SK-N-SH treated with all-trans-retinoic acid at 6 μM for 48 hours (cell line): ENCODE measurements at regions not wholly inside any gene's neighbourhood (a gene's known extent, or its start where the extent isn't known, plus 50 kb on each side); places are given as distances from the start of the nearest gene placed in this dataset.

Experiments
- OSR1 ChIP-seq: fragments of 250-450 bp; sonication (Bioruptor Pico); IDR thresholded peaks from 2 replicates; pipeline ENCODE4 v1.8.0; 2022; ENCODE audit warnings: moderate library complexity, mild to moderate bottlenecking, inconsistent platforms
- RARB ChIP-seq: fragments of 250-450 bp; sonication (Bioruptor Pico); IDR thresholded peaks from 2 replicates; pipeline ENCODE4 v1.8.0; 2021; ENCODE audit warnings: mild to moderate bottlenecking, moderate library complexity
- SNAI2 ChIP-seq: fragments of 250-450 bp; sonication (Bioruptor Pico); IDR thresholded peaks from 2 replicates; pipeline ENCODE4 v1.5.0; 2020; ENCODE audit warnings: mild to moderate bottlenecking, moderate library complexity
- ZFP3 ChIP-seq: fragments of 250-450 bp; sonication (Bioruptor Pico); IDR thresholded peaks from 2 replicates; pipeline ENCODE4 v1.5.0; 2020; ENCODE audit warnings: mild to moderate bottlenecking, moderate library complexity
- TF ChIP-seq, protein P1 (sequence below): fragments of 250-450 bp; sonication (Bioruptor Pico); IDR thresholded peaks from 2 replicates; pipeline ENCODE4 v1.8.0; 2020; ENCODE audit warnings: mild to moderate bottlenecking, moderate library complexity, borderline replicate concordance

DNA sequence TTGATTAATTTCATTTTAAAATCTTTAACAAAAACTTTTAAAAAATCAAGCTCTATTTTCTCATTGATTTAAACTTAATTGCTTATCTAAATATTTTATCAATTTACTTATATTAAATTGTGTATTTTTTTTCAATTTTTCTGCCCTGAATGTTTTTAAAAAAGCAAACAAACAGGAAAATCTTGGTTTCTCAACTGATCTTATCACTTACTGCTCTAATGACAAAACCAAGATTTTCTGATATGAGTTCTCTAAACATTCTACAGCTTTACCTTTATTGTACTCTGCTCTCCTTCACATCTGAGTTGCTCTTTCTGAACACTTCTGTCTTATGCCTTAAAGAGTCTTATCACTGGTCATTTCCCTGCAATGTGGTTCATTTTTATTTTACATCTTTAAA, 587.8 kb upstream of the BCHE start:
- no peak for TF ChIP-seq SNAI2 (CRISPR knock-in tag)
- TF ChIP-seq, protein P1, sequence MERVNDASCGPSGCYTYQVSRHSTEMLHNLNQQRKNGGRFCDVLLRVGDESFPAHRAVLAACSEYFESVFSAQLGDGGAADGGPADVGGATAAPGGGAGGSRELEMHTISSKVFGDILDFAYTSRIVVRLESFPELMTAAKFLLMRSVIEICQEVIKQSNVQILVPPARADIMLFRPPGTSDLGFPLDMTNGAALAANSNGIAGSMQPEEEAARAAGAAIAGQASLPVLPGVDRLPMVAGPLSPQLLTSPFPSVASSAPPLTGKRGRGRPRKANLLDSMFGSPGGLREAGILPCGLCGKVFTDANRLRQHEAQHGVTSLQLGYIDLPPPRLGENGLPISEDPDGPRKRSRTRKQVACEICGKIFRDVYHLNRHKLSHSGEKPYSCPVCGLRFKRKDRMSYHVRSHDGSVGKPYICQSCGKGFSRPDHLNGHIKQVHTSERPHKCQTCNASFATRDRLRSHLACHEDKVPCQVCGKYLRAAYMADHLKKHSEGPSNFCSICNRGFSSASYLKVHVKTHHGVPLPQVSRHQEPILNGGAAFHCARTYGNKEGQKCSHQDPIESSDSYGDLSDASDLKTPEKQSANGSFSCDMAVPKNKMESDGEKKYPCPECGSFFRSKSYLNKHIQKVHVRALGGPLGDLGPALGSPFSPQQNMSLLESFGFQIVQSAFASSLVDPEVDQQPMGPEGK = no peak
- TF ChIP-seq OSR1 (CRISPR knock-in tag) = no peak
- no peak for TF ChIP-seq RARB (CRISPR knock-in tag)
- no peak for TF ChIP-seq ZFP3 (CRISPR knock-in tag)
